Liver (tissue), 8 donors: ENCODE measurements at regions not wholly inside any gene's neighbourhood (a gene's known extent, or its start where the extent isn't known, plus 50 kb on each side); places are given as distances from the start of the nearest gene placed in this dataset.

Source experiments
- DNase-seq: peaks from one replicate; pipeline ENCODE4 v3.0.0-alpha.2; 2017; ENCODE audit warnings: low spot score
- H3K27ac ChIP-seq, 2 donors: one replicate each; pipeline ENCODE4 v1.7.0; 2013; ENCODE audit warnings: inconsistent platforms in 2 of 2, low read length in 2 of 2, control low read depth in 1 of 2, low read depth in 1 of 2, mild to moderate bottlenecking in 1 of 2
- H3K27me3 ChIP-seq, 4 donors: one replicate each; pipeline versions ENCODE4 v1.6.1 to v1.7.0; 2013; ENCODE audit warnings: low read length in 3 of 4, inconsistent platforms in 1 of 4, mild to moderate bottlenecking in 1 of 4, moderate library complexity in 1 of 4; ENCODE audit not compliant: control insufficient read depth in 4 of 4, insufficient read depth in 4 of 4
- H3K36me3 ChIP-seq, 4 donors: one replicate each; pipeline versions ENCODE4 v1.6.1 to v1.7.0; 2013; ENCODE audit warnings: low read length in 3 of 4, mild to moderate bottlenecking in 3 of 4, low read depth in 1 of 4, moderate library complexity in 1 of 4; ENCODE audit not compliant: control insufficient read depth in 4 of 4, insufficient read depth in 3 of 4
- H3K4me1 ChIP-seq, 4 donors: one replicate each; pipeline versions ENCODE4 v1.6.1 to v1.7.0; 2013; ENCODE audit warnings: low read length in 3 of 4, mild to moderate bottlenecking in 3 of 4, moderate library complexity in 1 of 4; ENCODE audit not compliant: control insufficient read depth in 4 of 4, insufficient read depth in 4 of 4
- H3K4me3 ChIP-seq, 3 donors: one replicate each; pipeline versions ENCODE4 v1.6.1 to v1.7.0; 2013; ENCODE audit warnings: low read length in 3 of 3, control low read depth in 1 of 3, low read depth in 1 of 3, mild to moderate bottlenecking in 1 of 3
- H3K9ac ChIP-seq, 2 donors: one replicate each; pipeline ENCODE4 v1.7.0; 2013; ENCODE audit warnings: low read length in 2 of 2, mild to moderate bottlenecking in 2 of 2, moderate library complexity in 2 of 2, control low read depth in 1 of 2, low read depth in 1 of 2
- H3K9me3 ChIP-seq, 4 donors: one replicate each; pipeline versions ENCODE4 v1.6.1 to v1.7.0; 2013; ENCODE audit warnings: low read length in 3 of 4; ENCODE audit not compliant: control insufficient read depth in 4 of 4
- EGR1 ChIP-seq, 2 donors: IDR thresholded peaks; 2 replicates each; pipeline ENCODE4 v1.6.1; 2016 to 2018; ENCODE audit warnings: antibody characterized with exemption in 2 of 2, low read depth in 2 of 2
- FOXA1 ChIP-seq: IDR thresholded peaks from 2 replicates; pipeline ENCODE4 v1.6.1; 2016; ENCODE audit warnings: antibody characterized with exemption
- FOXA2 ChIP-seq: IDR thresholded peaks from 2 replicates; pipeline ENCODE4 v1.6.1; 2016; ENCODE audit warnings: antibody characterized with exemption
- GABPA ChIP-seq, 2 donors: IDR thresholded peaks in 1 of 2; conservative IDR thresholded peaks in 1 of 2; 2 replicates each; pipeline ENCODE4 v1.6.1; 2016; ENCODE audit warnings: antibody characterized with exemption in 2 of 2, mild to moderate bottlenecking in 1 of 2, moderate library complexity in 1 of 2
- HNF4A ChIP-seq, 2 donors: conservative IDR thresholded peaks; 2 replicates each; pipeline ENCODE4 v1.6.1; 2016; ENCODE audit warnings: antibody characterized with exemption in 2 of 2, mild to moderate bottlenecking in 2 of 2
- HNF4G ChIP-seq: IDR thresholded peaks from 2 replicates; pipeline ENCODE4 v1.6.1; 2016; ENCODE audit warnings: antibody characterized with exemption
- JUND ChIP-seq, 2 donors: IDR thresholded peaks; 2 replicates each; pipeline ENCODE4 v1.6.1; 2016; ENCODE audit warnings: antibody characterized with exemption in 2 of 2
- RAD21 ChIP-seq, 2 donors: IDR thresholded peaks; 2 replicates each; pipeline ENCODE4 v1.6.1; 2016; ENCODE audit warnings: antibody characterized with exemption in 2 of 2, mild to moderate bottlenecking in 2 of 2
- RXRA ChIP-seq, 2 donors: IDR thresholded peaks; 2 replicates each; pipeline ENCODE4 v1.6.1; 2017 to 2018; ENCODE audit warnings: antibody characterized with exemption in 2 of 2, mild to moderate bottlenecking in 1 of 2
- SP1 ChIP-seq: IDR thresholded peaks from 2 replicates; pipeline ENCODE4 v1.6.1; 2018; ENCODE audit warnings: antibody characterized with exemption, mild to moderate bottlenecking
- TAF1 ChIP-seq: conservative IDR thresholded peaks from 2 replicates; pipeline ENCODE4 v1.6.1; 2016; ENCODE audit warnings: antibody characterized with exemption, mild to moderate bottlenecking
- YY1 ChIP-seq: IDR thresholded peaks from 2 replicates; pipeline ENCODE4 v1.6.1; 2016; ENCODE audit warnings: antibody characterized with exemption, mild to moderate bottlenecking
- WGBS: extraction: QIAGEN DNeasy Blood & Tissue Kit; methylation state at CpG from one replicate; pipeline ENCODE4 v1.1.7; 2013; 5-methylcytosine and 5-hydroxymethylcytosine counted together
- TF ChIP-seq, protein P1 (sequence below): IDR thresholded peaks from 2 replicates; pipeline ENCODE4 v1.6.1; 2016; ENCODE audit warnings: antibody characterized with exemption
- TF ChIP-seq, protein P2 (sequence below): IDR thresholded peaks from 2 replicates; pipeline ENCODE4 v1.6.1; 2016; ENCODE audit warnings: antibody characterized with exemption, mild to moderate bottlenecking
- TF ChIP-seq, protein P3 (sequence below): IDR thresholded peaks from 2 replicates; pipeline ENCODE4 v1.6.1; 2016; ENCODE audit warnings: antibody characterized with exemption
- TF ChIP-seq, protein P4 (sequence below): IDR thresholded peaks from 2 replicates; pipeline ENCODE4 v1.6.1; 2016; ENCODE audit warnings: antibody characterized with exemption
- TF ChIP-seq, protein P5 (sequence below): fragments of 150-350 bp; IDR thresholded peaks from 2 replicates; pipeline ENCODE4 v1.5.1; 2017; ENCODE audit warnings: improper control_type of control experiment, low read depth, low read length; ENCODE audit not compliant: missing input control
- donor health status: healthy.
- donor health status: healthy.
- donor health status: healthy.
- donor health status: healthy.
- donor health status: healthy.

DNA sequence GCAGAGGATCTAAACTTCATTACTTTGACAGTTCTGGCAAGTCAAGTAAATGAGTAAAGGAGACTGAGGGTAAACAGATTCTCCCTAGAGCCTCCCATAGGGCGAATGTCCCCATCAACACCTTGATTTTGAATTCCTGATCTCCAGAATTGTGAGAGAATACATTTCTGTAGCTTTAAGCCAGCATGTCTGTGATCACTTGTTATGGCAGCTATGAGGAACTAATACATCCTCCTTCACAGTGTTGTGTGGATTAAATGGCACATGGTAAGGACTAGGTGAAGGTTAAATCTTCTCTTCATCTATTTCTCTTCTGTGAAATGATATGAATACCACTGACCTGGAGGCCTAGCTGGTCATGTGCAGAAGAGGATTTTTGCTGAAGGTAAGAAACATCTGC is 137.3 kb downstream of the CPEB2 start:
- 87% methylated on average over 1 of the region's 1 CpG for WGBS
- Histone ChIP-seq H3K9ac (no peak overlapping the region), H3K36me3 (no peaks in the 10 kb centered on the region), H3K4me1 (peaks cover 0 to 6% (median 3%) of the 10 kb centered on the region in 4 donors), H3K4me3 (no peak overlapping the region), H3K9me3 (no peaks in the 10 kb centered on the region), H3K27me3 (no peaks in the 10 kb centered on the region), H3K27ac (no peak overlapping the region)
- no peak for TF ChIP-seq JUND (IDR thresholded peaks at IDR 0.05)
- no peak for TF ChIP-seq HNF4A (conservative IDR thresholded peaks at IDR 0.05)
- TF ChIP-seq, protein P1, sequence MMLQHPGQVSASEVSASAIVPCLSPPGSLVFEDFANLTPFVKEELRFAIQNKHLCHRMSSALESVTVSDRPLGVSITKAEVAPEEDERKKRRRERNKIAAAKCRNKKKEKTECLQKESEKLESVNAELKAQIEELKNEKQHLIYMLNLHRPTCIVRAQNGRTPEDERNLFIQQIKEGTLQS, result no peak
- TF ChIP-seq EGR1 (IDR thresholded peaks at IDR 0.05; ENCODE audit: low read depth in 2 of 2), result no peak
- TF ChIP-seq TAF1, result no peak
- TF ChIP-seq, protein P2, sequence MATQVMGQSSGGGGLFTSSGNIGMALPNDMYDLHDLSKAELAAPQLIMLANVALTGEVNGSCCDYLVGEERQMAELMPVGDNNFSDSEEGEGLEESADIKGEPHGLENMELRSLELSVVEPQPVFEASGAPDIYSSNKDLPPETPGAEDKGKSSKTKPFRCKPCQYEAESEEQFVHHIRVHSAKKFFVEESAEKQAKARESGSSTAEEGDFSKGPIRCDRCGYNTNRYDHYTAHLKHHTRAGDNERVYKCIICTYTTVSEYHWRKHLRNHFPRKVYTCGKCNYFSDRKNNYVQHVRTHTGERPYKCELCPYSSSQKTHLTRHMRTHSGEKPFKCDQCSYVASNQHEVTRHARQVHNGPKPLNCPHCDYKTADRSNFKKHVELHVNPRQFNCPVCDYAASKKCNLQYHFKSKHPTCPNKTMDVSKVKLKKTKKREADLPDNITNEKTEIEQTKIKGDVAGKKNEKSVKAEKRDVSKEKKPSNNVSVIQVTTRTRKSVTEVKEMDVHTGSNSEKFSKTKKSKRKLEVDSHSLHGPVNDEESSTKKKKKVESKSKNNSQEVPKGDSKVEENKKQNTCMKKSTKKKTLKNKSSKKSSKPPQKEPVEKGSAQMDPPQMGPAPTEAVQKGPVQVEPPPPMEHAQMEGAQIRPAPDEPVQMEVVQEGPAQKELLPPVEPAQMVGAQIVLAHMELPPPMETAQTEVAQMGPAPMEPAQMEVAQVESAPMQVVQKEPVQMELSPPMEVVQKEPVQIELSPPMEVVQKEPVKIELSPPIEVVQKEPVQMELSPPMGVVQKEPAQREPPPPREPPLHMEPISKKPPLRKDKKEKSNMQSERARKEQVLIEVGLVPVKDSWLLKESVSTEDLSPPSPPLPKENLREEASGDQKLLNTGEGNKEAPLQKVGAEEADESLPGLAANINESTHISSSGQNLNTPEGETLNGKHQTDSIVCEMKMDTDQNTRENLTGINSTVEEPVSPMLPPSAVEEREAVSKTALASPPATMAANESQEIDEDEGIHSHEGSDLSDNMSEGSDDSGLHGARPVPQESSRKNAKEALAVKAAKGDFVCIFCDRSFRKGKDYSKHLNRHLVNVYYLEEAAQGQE, result no peak
- no peak for TF ChIP-seq RXRA (IDR thresholded peaks at IDR 0.05)
- TF ChIP-seq, protein P3, sequence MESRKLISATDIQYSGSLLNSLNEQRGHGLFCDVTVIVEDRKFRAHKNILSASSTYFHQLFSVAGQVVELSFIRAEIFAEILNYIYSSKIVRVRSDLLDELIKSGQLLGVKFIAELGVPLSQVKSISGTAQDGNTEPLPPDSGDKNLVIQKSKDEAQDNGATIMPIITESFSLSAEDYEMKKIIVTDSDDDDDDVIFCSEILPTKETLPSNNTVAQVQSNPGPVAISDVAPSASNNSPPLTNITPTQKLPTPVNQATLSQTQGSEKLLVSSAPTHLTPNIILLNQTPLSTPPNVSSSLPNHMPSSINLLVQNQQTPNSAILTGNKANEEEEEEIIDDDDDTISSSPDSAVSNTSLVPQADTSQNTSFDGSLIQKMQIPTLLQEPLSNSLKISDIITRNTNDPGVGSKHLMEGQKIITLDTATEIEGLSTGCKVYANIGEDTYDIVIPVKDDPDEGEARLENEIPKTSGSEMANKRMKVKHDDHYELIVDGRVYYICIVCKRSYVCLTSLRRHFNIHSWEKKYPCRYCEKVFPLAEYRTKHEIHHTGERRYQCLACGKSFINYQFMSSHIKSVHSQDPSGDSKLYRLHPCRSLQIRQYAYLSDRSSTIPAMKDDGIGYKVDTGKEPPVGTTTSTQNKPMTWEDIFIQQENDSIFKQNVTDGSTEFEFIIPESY, result no peak
- no peak for TF ChIP-seq SP1
- no peak for DNase-seq

DNA sequence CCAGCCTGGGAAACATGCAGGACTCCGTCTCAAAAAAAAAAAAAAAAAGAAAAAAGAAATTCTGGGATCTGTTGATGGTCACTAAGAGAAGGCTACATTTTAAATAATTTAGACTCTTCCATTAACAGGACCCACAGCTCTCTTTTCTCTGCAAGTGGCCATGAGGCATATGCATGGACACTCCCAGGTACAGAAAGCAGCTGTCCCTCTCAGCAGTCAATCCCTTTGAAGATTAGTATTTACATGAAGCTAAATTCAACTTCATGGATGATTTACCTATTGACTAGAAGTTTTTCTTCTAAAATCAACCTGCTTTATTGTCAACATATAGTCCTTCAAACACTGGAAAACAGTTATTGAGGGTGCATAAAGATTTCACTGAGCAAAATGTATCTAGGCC is 139.9 kb downstream of the CPEB2 start:
- Histone ChIP-seq H3K4me1 (peaks cover 0 to 21% (median 7%) of the 10 kb centered on the region in 4 donors), H3K27me3 (no peaks in the 10 kb centered on the region), H3K9me3 (no peaks in the 10 kb centered on the region), H3K4me3 (no peak overlapping the region), H3K27ac (no peak overlapping the region), H3K9ac (no peak overlapping the region), H3K36me3 (no peaks in the 10 kb centered on the region)
- 94% methylated on average over 1 of the region's 1 CpG for whole genome bisulfite sequencing
- no peak for DNase-seq
- TF ChIP-seq HNF4G, result no peak
- no peak for TF ChIP-seq JUND (IDR thresholded peaks at IDR 0.05)

DNA sequence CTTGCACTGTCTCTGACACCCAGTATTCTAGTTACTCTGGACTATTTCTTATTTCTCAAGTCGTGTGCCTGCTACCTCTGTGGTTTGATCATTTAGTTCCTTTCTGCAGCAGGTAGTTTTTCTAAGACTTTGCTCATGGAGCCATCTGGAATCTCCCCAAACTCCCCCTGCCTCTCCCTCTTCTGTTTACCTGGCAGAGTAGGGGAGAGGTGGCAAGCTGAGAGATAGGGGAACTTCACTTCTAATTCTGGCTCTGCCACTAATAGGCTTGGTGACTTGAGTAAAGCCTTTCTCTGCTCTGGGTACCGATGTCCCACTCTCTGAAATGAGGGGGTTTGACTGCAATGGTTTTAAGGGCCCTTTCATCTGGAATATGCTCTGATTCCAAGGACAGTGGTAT is 141.3 kb downstream of the CPEB2 start:
- Histone ChIP-seq H3K36me3 (no peaks in the 10 kb centered on the region), H3K9ac (peak overlapping the region in 1 of 2 donors; percentile 16), H3K4me1 (peaks cover 0 to 21% (median 7%) of the 10 kb centered on the region in 4 donors), H3K27ac (no peak overlapping the region), H3K27me3 (no peaks in the 10 kb centered on the region), H3K9me3 (no peaks in the 10 kb centered on the region), H3K4me3 (no peak overlapping the region)
- DNase-seq, result no peak
- 88% methylated on average over 2 of the region's 2 CpGs for WGBS
- TF ChIP-seq, protein P1, result no peak
- TF ChIP-seq FOXA2 (no peak), RXRA (IDR thresholded peaks at IDR 0.05) (no peak), YY1 (no peak), EGR1 (IDR thresholded peaks at IDR 0.05; ENCODE audit: low read depth in 2 of 2) (no peak), JUND (IDR thresholded peaks at IDR 0.05) (no peak), RAD21 (IDR thresholded peaks at IDR 0.05) (no peak), GABPA (IDR thresholded peaks at IDR 0.05 in 1 of 2, conservative IDR thresholded peaks at IDR 0.05 in 1 of 2) (no peak), FOXA1 (no peak), HNF4A (conservative IDR thresholded peaks at IDR 0.05) (no peak)
- TF ChIP-seq, protein P4, sequence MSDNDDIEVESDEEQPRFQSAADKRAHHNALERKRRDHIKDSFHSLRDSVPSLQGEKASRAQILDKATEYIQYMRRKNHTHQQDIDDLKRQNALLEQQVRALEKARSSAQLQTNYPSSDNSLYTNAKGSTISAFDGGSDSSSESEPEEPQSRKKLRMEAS, result no peak
- TF ChIP-seq, protein P2, result no peak
- TF ChIP-seq, protein P5, sequence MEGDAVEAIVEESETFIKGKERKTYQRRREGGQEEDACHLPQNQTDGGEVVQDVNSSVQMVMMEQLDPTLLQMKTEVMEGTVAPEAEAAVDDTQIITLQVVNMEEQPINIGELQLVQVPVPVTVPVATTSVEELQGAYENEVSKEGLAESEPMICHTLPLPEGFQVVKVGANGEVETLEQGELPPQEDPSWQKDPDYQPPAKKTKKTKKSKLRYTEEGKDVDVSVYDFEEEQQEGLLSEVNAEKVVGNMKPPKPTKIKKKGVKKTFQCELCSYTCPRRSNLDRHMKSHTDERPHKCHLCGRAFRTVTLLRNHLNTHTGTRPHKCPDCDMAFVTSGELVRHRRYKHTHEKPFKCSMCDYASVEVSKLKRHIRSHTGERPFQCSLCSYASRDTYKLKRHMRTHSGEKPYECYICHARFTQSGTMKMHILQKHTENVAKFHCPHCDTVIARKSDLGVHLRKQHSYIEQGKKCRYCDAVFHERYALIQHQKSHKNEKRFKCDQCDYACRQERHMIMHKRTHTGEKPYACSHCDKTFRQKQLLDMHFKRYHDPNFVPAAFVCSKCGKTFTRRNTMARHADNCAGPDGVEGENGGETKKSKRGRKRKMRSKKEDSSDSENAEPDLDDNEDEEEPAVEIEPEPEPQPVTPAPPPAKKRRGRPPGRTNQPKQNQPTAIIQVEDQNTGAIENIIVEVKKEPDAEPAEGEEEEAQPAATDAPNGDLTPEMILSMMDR, result no peak
